ENCODE measurements at regions not wholly inside any gene's neighbourhood (a gene's known extent, or its start where the extent isn't known, plus 50 kb on each side); places are given as distances from the start of the nearest gene placed in this dataset.
"Not testable (repeated sequence)": the region's sequence is repeated elsewhere in the genome, so short reads cannot be mapped to it uniquely, and the experiment has no call there.

DNA sequence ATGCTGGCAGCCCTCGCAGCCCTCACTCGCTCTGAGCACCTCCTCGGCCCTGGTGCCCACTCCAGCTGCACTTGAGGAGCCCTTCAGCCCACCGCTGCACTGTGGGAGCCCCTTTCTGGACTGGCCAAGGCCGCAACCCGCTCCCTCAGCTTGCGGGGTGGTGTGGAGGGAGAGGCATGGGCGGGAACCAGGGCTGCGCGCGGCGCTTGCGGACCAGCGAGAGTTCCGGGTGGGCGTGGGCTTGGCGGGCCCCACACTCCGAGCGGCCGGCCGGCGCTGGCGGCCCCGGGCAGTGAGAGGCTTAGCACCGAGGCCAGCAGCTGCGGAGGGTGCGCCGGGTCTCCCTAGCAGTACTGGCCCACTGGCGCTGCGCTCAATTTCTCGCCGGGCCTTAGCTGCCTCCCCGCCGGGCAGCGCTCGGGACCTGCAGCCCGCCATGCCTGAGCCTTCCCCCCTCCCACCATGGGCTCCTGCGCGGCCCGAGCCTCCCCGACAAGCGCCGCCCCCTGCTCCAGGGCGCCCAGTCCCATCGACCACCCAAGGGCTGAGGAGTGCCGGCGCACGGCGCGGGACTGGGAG lies 283.7 kb upstream of the TMEM132C start:
- DNase-seq, result not testable (repeated sequence)

DNA sequence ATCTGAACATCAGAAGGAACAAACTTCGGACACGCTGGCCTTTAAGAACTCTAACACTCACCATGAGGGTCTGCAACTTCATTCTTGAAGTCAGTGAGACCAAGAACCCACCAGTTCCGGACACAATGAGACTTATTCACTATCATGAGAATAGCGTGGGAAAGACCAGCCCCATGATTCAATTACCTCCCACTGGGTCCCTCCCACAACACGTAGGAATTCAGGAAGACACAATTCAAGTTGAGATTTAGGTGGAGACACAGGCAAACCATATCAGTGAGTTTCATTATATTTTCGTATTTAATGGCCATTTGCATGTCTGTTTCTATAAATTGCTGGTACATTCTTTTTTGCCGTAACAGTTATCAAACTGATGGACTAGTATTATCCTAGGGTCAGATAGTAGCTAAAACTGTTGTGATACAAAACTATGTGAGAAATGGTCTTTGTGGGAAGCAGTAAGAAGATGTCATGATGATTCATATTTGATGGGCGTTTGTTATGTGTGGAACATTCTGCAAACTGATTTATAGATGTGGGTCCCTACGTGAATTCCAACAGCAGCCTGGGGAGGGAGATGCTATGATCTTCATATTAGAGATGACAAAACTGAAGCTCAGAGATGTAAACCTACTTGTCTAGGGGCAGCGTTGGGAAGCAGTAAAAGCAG lies 282.4 kb upstream of the TMEM132C start:
- DNase-seq, result no peak

DNA sequence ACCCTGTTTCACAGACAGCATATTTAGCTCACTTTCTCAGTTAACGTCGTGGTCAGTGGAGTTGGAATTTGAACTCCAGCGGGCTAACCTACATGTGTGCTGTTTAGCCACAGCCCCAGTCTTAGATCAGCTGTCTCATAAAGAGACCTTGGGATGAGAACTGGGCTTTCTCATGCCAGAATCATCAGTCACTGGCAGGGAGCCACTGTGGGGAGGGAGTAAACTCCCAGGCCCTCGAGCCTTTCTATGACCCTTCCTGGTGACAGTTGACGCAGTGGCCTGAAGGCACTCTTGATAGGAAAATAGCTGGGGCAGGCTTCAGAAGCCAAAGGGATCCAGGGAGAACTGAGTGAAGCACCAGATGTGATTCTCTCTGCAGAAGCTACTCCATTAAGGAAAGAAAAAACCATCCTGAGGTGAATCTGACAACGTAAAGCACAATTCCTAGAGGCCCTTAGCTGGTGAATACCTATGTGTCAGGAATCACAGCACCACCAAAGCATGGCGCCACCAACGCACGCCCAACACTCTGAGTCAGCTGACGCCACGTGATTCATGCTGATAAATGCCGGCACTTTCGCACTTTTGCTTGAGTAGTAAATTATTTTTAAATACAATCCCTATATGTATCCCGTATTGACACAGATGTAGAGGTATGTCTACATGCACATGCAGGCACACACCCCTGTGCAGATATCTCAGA lies 279.6 kb upstream of the TMEM132C start:
- DNase-seq, result no peak

DNA sequence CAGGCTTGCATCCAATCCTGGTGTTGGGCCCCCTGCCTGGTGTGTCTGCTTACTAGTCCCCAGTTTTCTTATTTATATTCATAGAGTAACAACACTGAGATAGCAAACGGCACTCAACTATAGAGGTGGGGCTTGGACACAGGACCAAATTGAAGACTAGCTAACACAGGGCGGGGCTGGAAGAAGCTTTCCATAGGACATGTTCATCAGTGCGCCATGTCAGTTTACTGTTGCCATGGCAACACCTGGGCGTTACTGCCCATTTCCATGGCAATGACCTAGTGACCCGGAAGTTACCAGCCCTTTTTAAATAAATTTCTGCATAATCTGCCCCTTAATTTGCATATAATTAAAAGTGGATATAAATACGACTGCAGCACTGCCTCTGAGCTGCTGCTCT lies 275.5 kb upstream of the TMEM132C start:
- DNase-seq, result no peak

DNA sequence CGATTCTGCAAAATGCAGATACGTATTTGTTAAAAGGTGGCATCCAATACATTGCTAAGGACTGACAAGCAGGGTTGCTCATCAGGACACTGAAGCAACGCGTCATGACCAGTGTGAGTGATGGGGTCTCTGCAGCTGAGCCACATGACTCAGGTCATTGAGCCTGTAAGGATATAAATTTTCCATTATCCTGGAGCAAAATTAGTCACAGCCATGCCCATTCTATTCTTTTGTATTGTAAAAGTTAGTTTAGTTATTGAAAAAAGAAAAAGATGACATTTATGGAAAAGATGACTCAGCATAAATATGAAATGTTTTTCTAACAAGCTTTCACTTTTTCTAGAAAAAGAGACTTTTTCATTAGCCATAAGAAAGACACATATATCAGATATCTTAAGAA lies 268.0 kb upstream of the TMEM132C start:
- DNase-seq, result no peak

DNA sequence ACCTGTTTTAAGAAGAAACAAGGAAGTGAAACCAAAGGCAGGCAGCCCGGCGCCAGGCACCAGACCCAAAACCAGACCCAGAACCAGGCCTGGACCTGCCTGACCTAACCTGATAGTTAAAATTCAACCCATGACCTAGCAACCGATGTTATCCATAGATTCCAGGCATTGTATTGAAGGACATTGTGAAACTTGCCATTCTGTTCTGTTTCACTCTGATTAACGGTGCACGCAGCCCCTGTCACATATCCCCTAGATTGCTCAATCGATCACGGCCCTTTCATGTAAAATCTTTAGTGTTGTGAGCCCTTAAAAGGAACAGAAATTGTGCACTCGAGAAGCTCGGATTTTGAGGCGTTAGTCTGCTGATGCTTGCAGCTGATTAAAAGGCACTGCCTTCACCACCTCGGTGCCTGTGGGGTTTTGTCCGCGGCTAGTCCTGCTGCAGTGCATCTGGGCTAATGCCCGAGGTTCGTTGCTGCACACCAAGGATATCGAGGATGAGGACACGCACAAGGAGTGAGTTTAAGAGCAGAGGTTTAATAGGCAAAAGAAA lies 262.5 kb upstream of the TMEM132C start:
- DNase-seq, result no peak

DNA sequence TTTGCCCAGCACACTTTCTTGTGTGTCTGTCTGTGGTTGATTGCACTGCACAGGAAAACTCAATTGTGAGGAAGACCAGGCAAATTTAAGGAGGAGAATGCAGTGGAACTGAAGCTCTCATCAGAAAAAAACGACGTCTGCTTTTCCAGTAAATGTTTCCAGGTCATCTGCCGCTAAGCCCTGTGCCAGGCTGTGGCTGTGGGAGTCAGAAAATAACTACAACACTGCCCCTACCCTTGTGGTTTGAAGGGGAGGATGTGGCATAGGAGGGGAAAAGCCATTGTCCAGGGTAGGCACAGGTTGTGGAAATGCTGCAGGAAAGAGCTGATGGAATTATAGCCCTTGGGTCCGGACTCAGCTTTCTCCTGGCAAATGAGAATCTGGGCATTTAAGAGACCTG lies 259.7 kb upstream of the TMEM132C start:
- no peak for DNase-seq

DNA sequence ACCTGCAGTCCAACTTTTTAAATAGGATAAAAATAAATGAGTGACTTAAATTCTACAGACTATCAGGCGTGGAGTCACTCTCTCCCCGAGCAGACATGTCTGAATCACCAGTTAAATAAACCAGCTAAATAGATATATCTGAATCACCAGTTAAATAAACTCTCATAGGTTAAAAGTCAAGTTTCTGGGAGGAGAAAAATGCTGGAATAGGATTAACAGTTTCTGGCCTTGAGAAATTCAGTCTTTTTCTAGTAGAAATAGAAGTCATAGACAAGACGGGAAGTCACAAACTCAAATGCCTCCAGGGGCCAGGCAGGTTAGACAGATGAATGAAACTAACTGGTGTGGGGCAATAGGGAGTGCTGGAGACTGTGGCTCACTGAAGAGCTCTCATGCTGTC lies 258.6 kb upstream of the TMEM132C start:
- no peak for DNase-seq

DNA sequence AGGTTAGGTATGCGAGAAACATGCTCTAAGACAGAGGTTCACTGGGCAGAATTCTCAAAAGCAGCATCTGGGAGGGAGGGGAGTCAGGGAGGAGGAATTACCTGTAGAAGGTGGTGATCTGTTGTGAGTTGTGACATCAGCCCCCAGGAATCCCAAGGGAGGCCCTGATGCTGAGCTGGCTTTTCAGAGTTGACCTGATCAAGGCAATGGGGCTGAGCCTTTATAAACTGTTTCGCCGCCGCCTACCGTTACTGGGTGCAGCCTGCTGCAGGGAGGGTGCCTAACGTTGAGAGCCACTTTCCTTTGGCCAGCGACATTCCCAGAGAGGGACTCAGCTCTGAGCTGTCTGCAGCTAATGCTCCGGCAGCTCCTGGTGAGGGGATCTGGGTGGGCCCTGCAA lies 257.9 kb upstream of the TMEM132C start:
- no peak for DNase-seq

DNA sequence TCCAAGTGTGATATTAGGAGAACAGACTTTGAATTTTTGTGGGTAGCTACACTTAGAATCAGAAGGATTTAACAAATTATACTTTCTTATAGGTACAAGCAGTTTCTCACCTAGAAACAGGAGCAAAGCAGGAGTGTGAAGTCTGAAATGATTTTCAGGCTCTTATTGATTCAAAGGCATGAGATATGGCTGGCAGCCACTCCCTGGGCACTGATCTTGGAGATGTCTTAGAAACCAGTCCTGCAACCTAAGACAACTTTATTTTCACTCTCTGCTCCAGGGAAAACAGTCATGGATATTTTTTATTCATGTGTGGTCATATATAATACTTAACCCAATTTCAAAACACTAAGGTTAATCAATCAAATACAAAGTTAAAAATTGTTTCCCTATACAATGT lies 254.9 kb upstream of the TMEM132C start:
- no peak for DNase-seq

DNA sequence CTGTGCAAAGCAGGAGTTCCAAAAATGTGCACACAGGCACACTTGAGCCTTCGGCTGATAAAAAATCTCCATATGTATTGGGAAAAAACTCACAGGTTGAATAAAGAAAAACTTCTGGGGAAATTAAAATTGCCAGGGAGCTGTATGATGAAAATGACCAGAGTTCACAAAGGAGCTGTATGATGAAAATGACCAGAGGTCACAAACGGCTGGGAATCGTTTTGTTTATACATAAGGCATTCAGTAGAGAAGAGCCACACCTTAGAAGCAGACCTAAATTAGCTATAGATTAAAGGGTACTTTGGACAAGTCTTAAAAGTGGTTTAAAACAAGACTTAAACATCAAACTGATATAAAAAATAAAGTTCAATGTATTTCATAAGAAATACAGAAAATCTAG lies 251.7 kb upstream of the TMEM132C start:
- no peak for DNase-seq

DNA sequence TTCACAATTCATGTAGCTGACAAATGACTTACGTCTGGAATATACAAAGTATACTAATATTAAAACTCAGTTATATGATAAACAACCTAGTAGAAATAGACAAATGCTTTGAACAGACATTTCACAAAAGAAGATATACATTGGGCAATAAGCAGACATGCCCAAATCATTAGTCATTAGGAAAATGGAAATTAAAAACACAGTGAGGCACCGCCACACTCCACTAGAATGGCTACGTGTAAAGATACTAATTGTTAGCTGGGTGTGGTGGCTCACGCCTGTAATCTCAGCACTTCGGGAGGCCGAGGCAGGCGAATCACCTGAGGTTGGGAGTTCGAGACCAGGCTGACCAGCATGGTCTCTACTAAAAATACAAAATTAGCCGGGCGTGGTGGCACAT lies 248.9 kb upstream of the TMEM132C start:
- no peak for DNase-seq

DNA sequence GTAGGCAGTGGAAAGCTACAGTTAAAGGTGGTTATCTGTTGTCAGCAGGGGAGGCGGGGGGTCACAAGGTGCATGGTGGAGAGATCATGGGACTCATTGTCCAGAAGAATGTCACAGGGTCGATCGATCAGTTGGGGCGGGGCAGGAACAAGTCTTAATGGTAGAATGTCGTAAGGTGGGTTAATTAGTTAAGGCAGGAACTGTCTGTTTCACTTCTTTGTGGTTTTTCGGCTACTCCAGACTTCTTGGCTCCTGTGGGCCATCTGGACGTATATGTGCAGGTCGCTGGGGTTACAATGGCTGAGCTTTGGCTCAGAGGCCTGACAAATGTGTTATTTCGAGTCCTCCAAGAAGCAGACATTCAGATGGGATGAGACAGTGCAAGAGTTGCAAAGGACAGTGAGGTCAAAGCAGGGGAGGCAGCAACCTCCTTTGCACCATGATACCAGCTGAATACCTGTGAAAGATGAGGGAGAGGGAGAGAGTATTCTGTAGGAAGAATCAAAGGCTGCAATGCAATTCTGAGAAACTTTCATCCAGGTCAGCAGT lies 246.9 kb upstream of the TMEM132C start:
- DNase-seq, result no peak

DNA sequence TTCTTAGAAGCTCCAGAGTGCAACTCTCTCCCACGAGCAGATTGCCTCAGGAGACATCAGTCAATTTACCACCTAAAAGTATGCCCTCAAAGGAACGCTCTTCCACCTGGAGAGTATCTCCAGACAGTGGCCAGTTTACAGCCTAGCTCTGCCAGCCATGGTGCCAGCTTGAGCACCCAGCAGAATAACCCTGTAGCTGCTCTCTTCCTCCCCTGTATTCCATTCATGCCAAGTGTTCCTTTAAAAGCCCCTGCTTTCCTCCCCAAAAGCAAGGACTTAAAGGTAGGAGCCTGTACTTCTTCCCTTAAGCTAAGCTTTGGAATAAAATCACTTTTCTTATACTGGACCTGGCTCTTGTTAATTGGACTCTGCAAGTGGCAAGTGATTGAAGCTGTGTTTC lies 245.4 kb upstream of the TMEM132C start:
- DNase-seq, result no peak

DNA sequence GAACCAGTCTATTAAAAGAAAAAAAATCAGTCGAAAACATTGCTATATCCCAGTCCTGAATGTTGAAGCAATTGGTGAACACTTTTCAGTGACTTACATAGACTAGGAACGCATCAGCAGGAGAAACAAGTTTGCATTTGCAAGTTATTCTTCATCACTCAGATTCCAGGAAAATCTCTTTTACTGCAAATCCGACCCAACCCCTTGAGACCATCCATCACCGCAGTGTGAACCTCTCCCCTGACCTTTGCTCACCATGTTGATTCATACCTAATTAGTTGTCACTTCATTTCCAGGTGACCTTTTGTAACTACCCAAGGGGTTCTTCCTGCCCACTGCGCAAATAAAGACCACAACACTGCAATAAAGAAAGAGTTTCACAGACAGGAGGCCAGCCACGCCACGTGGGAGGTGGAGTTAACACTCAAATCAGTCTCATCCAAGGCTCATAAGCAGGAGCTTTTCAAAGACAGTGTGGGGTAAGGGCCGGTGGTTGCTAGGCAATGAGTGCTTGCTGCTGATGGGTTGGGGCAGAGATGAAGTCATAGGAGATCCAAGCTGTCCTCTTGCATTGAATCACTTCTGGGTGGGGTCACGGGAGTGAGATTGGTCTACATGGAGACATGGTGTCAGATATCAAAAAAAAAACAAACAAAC lies 241.3 kb upstream of the TMEM132C start:
- no peak for DNase-seq

DNA sequence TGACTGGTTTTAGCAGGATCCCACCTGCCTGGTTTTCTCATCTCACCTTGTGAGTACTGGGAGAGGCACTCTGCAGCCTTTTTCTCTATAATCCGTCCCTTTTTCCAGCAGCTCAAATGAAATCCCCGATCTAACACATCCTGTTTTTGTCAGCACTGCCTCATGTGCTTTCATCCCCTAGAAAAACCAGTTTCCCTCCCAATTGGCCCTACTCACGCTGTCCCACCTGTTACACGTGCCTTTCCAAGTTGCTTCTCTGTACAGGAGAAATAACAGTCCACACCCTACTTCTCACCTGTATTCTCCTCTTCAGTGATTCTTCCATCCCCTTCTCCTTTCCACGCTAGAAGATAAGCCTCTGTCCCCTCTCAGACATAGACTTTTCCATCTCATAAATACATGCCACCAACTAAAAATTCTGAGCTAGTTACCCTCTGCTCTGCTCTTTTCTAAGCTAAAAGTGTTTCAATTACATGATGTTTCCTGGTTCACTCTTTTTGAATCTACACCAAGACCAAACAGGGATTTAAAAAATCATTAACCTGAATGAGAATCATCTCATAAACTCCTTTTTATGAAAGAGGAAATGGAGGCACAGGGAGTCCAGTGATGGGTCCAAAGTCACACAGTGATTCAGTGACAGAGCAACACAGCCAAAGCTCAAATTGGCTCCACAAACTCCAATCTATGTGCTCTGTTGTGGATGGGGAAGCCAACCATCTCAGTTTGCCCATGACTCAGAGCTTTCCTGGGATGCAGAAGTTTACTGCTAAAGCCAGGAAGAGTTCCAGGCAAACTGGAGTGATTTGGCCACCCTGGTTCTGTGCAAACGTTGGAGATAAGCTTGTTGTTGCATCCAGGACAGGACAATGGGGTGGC lies 240.0 kb upstream of the TMEM132C start:
- no peak for DNase-seq

DNA sequence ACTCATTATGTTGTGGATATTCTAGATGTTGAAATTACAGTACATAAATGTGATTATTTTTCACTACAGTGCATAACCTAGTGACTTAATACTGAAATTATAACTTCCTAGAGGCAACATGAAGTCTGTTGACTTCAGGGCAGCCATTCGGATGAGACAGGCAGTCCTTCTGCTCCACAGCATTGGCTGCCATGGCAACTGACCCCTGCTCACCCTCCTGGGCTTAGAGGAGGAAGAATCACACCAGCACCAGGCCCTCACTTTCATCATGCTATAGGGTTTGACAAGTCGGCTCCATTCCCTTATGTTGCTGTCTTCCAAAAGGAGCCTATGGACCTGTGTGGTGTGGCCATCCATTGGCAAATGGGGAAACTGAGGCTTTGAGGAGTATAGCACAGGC lies 233.5 kb upstream of the TMEM132C start:
- DNase-seq, result no peak

DNA sequence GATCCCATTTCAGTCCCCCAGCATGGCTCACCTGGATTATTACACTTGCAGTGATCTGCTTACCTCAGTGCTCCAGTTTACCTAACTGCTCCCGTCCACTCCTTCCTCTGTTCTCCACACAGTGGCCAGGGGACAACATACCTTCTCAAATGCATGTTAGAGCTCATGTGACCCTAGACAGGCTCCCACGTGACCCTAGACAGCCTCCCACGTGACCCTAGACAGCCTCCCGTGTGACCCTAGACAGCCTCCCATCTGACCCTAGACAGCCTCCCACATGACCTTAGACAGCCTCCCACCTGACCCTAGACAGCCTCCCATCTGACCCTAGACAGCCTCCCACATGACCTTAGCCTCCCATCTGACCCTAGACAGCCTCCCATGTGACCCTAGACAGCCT lies 226.0 kb upstream of the TMEM132C start:
- DNase-seq, result no peak

DNA sequence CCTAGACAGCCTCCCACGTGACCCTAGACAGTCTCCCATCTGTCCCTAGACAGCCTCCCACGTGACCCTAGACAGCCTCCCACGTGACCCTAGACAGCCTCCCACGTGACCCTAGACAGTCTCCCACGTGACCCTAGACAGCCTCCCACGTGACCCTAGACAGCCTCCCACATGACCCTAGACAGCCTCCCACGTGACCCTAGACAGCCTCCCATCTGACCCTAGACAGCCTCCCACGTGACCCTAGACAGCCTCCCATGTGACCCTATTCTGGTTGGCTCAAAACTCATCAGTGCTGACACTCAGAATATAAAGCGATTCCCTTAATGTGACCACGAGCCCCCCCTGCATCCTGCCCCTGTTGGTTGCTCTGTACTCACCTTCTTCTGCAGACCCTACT lies 224.7 kb upstream of the TMEM132C start:
- not testable (repeated sequence) for DNase-seq

DNA sequence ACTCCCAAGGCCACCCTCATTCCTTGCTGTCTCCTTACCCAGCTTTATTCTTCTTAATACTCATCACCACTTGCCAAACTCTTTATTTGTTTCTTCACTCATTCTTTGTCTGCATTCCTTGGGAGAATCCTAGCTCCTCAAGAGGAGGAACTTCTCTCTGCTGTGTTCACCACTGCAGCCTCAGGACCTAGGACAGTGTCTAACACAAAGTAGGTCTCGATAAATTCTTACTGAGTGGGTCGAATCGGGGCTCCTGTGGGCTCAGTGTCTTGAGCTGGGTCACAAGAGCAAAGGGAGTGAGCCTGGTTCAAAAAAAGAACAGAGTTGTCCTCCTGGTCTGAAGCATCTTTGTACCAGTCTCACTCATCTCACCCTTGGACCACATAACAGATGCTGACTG lies 224.1 kb upstream of the TMEM132C start:
- no peak for DNase-seq

DNA sequence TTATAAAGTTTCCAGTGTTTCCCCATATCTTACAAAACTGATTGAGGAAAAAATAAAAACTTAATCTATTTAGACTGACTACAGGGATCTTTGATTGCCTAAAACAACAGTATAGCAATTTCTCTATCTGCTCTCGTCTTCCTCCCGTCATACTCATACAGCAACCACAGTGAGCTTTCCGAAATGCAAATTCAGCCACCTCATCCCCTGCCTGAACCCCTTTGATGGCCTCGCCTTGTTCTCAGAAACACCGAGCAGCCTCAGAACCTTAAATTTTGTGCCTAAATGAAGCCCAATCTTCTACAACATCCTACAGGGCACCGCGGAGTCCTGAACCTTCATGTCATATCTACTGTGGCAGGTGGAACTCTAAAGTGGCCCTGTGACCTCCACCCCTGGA lies 223.7 kb upstream of the TMEM132C start:
- DNase-seq, result no peak
